ENCODE measurements at regions not wholly inside any gene's neighbourhood (a gene's known extent, or its start where the extent isn't known, plus 50 kb on each side); places are given as distances from the start of the nearest gene placed in this dataset.

- Mint-ChIP-seq H3K9me3 (peaks cover 0 to 6% of the 10 kb centered on the region in 2 donors), H3K4me1 (no peaks in the 10 kb centered on the region), H3K4me3 (no peak overlapping the region), H3K27me3 (ENCODE audit: low read depth in 2 of 2) (no peaks in the 10 kb centered on the region), H3K36me3 (no peaks in the 10 kb centered on the region), H3K27ac (no peak overlapping the region)
- Histone ChIP-seq H3K36me3 (ENCODE audit: control insufficient read depth, insufficient read depth, low read length) (no peaks in the 10 kb centered on the region), H3K27me3 (ENCODE audit: control insufficient read depth, insufficient read depth, low read length) (no peaks in the 10 kb centered on the region), H3K27ac (ENCODE audit: low read length) (no peak overlapping the region), H3K4me3 (ENCODE audit: low read length) (no peak overlapping the region), H3K4me1 (ENCODE audit: control insufficient read depth, insufficient read depth, low read length) (no peaks in the 10 kb centered on the region), H3K9me3 (ENCODE audit: control insufficient read depth, insufficient read depth, low read length) (no peaks in the 10 kb centered on the region)
- no peak for TF ChIP-seq CTCF (IDR thresholded peaks at IDR 0.05)
- no peak for DNase-seq
- ATAC-seq = no peak
- intact Hi-C loops (cut with micrococcal nuclease) = no loop called here
- 100% methylated on average over 1 of the region's 2 CpGs for WGBS (ENCODE audit: insufficient coverage)
Measured at GRCh38 chr3:109210501-109210900, 74.0 kb downstream of the C3orf85 start.

GRCh38 chr3:109211941-109212340, 75.4 kb downstream of the C3orf85 start:
- Mint-ChIP-seq H3K27me3 (ENCODE audit: low read depth in 2 of 2) (no peaks in the 10 kb centered on the region), H3K36me3 (no peaks in the 10 kb centered on the region), H3K4me3 (no peak overlapping the region), H3K9me3 (peaks cover 4 to 8% of the 10 kb centered on the region in 2 donors), H3K4me1 (no peaks in the 10 kb centered on the region), H3K27ac (no peak overlapping the region)
- 86% methylated on average over 4 of the region's 4 CpGs for WGBS (ENCODE audit: insufficient coverage)
- no peaks in the 10 kb centered on the region for H3K4me1 ChIP-seq (ENCODE audit: control insufficient read depth, insufficient read depth, low read length)
- no peaks in the 10 kb centered on the region for H3K27me3 ChIP-seq (ENCODE audit: control insufficient read depth, insufficient read depth, low read length)
- no peak overlapping the region for H3K27ac ChIP-seq (ENCODE audit: low read length)
- no peak overlapping the region for H3K4me3 ChIP-seq (ENCODE audit: low read length)
- ATAC-seq (no peak), DNase-seq (no peak)
- TF ChIP-seq CTCF (IDR thresholded peaks at IDR 0.05) = no peak
- H3K9me3 ChIP-seq (ENCODE audit: control insufficient read depth, insufficient read depth, low read length) = no peaks in the 10 kb centered on the region
- intact Hi-C loops (cut with micrococcal nuclease) = no loop called here
- H3K36me3 ChIP-seq (ENCODE audit: control insufficient read depth, insufficient read depth, low read length) = no peaks in the 10 kb centered on the region

GRCh38 chr3:109213321-109213720, 76.8 kb downstream of the C3orf85 start:
- no peak overlapping the region for H3K27ac Mint-ChIP-seq
- H3K4me1 ChIP-seq (ENCODE audit: control insufficient read depth, insufficient read depth, low read length) = no peaks in the 10 kb centered on the region
- intact Hi-C loops (cut with micrococcal nuclease) = no loop called here
- H3K36me3 Mint-ChIP-seq = no peaks in the 10 kb centered on the region
- no peaks in the 10 kb centered on the region for H3K36me3 ChIP-seq (ENCODE audit: control insufficient read depth, insufficient read depth, low read length)
- ATAC-seq = no peak
- DNase-seq = no peak
- H3K4me3 Mint-ChIP-seq = no peak overlapping the region
- no peak overlapping the region for H3K4me3 ChIP-seq (ENCODE audit: low read length)
- H3K27ac ChIP-seq (ENCODE audit: low read length) = no peak overlapping the region
- H3K4me1 Mint-ChIP-seq = no peaks in the 10 kb centered on the region
- H3K9me3 Mint-ChIP-seq = peaks cover 4 to 5% of the 10 kb centered on the region in 2 donors
- H3K27me3 ChIP-seq (ENCODE audit: control insufficient read depth, insufficient read depth, low read length) = no peaks in the 10 kb centered on the region
- no peaks in the 10 kb centered on the region for H3K9me3 ChIP-seq (ENCODE audit: control insufficient read depth, insufficient read depth, low read length)
- no peak for TF ChIP-seq CTCF (IDR thresholded peaks at IDR 0.05)
- H3K27me3 Mint-ChIP-seq (ENCODE audit: low read depth in 2 of 2) = no peaks in the 10 kb centered on the region

- H3K27ac ChIP-seq (ENCODE audit: low read length) = no peak overlapping the region
- no peaks in the 10 kb centered on the region for H3K36me3 ChIP-seq (ENCODE audit: control insufficient read depth, insufficient read depth, low read length)
- WGBS (ENCODE audit: insufficient coverage) = 84% methylated on average over 8 of the region's 8 CpGs
- no peaks in the 10 kb centered on the region for H3K9me3 ChIP-seq (ENCODE audit: control insufficient read depth, insufficient read depth, low read length)
- H3K4me3 ChIP-seq (ENCODE audit: low read length) = no peak overlapping the region
- Mint-ChIP-seq H3K9me3 (peaks cover 1 to 5% of the 10 kb centered on the region in 2 donors), H3K27me3 (ENCODE audit: low read depth in 2 of 2) (no peaks in the 10 kb centered on the region), H3K27ac (no peak overlapping the region), H3K4me1 (no peaks in the 10 kb centered on the region), H3K4me3 (no peak overlapping the region), H3K36me3 (no peaks in the 10 kb centered on the region)
- TF ChIP-seq CTCF (IDR thresholded peaks at IDR 0.05) = no peak
- DNase-seq (peak in 1 of 2 donors; percentile 3), ATAC-seq (no peak)
- H3K4me1 ChIP-seq (ENCODE audit: control insufficient read depth, insufficient read depth, low read length) = no peaks in the 10 kb centered on the region
- no peaks in the 10 kb centered on the region for H3K27me3 ChIP-seq (ENCODE audit: control insufficient read depth, insufficient read depth, low read length)
- intact Hi-C loops (cut with micrococcal nuclease) = no loop called here
Measured at GRCh38 chr3:109224333-109224732, 87.8 kb downstream of the C3orf85 start.

Measured in natural killer cell (primary cell).